ENCODE measurements at regions not wholly inside any gene's neighbourhood (a gene's known extent, or its start where the extent isn't known, plus 50 kb on each side); places are given as distances from the start of the nearest gene placed in this dataset.
"Not testable (repeated sequence)": the region's sequence is repeated elsewhere in the genome, so short reads cannot be mapped to it uniquely, and the experiment has no call there.

DNA sequence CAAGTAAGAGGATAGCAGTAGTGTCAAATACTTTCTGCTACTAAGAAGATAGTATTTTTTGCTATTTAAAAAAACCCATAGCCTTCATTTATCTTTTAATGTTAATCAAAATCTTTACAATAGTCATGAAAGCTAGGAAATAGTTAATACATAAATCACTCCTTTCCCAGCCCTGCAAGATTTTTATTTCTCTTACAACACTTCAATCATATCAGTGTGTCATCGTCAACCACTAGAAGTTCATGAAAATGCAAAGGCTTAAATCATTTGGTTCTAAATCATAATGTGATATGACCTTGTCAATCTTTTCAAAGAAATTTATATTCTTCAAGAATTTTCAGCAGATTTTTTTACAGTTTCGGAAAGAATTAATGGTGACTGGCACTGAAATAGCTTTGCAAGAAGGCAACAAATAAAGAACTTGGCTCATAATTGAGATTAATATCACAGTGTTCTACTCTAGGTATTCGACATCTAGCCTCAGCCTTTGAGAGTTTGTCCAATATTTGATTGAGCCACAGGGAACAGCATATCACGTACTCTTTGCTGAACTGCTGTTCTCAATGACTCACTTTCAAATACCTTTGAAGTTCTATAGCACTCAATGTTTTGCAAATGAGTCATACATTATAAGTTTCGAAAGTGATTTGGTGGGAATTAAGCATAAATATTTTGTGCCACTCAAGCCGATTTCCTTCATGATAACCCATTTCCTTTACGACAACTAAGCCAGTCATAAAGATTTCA lies 384.0 kb upstream of the FOXG1 start:
- Histone ChIP-seq H3K79me2 (ENCODE audit: insufficient read depth, low read length) (no peaks in the 10 kb centered on the region), H3K4me1 (ENCODE audit: insufficient read depth, low read length) (no peaks in the 10 kb centered on the region), H3K27me3 (ENCODE audit: insufficient read depth, low read length) (no peaks in the 10 kb centered on the region), H3K27ac (ENCODE audit: low read depth, low read length) (no peak overlapping the region), H3K4me2 (ENCODE audit: insufficient read depth, low read length) (no peak overlapping the region), H4K20me1 (ENCODE audit: insufficient read depth, low read length) (no peaks in the 10 kb centered on the region), H2AFZ (ENCODE audit: low read length) (no peak overlapping the region), H3K9me3 (ENCODE audit: low read depth, low read length) (no peaks in the 10 kb centered on the region), H3K4me3 (ENCODE audit: insufficient read depth, low read length) (no peak overlapping the region), H3K36me3 (ENCODE audit: insufficient read depth, low read length) (no peaks in the 10 kb centered on the region)
- TF ChIP-seq, protein P1, sequence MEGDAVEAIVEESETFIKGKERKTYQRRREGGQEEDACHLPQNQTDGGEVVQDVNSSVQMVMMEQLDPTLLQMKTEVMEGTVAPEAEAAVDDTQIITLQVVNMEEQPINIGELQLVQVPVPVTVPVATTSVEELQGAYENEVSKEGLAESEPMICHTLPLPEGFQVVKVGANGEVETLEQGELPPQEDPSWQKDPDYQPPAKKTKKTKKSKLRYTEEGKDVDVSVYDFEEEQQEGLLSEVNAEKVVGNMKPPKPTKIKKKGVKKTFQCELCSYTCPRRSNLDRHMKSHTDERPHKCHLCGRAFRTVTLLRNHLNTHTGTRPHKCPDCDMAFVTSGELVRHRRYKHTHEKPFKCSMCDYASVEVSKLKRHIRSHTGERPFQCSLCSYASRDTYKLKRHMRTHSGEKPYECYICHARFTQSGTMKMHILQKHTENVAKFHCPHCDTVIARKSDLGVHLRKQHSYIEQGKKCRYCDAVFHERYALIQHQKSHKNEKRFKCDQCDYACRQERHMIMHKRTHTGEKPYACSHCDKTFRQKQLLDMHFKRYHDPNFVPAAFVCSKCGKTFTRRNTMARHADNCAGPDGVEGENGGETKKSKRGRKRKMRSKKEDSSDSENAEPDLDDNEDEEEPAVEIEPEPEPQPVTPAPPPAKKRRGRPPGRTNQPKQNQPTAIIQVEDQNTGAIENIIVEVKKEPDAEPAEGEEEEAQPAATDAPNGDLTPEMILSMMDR (IDR thresholded peaks at IDR 0.05; ENCODE audit: extremely low read depth, low read depth, low read length), result no peak
- DNase-seq (ENCODE audit: insufficient read length, low spot score, missing footprints), result no peak

DNA sequence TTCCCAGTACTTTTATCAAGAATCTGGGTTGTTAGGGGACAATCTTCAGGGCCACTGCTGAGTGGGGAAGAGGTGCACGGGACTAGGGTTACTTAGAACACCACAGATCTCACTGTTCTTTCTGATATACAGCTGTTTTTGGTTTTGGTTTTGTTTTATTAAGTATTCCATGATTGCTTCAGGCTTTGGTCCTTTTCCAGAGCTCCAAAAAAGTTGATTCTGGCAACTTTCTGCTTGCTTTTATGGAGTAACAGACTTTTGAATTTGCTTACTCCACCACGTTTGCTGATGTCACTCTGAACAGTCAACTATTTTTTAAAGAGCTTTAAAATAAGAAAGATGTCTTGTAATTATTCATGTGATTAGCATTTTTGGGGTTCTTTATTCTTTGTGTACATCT lies 368.1 kb upstream of the FOXG1 start:
- Histone ChIP-seq H3K4me2 (ENCODE audit: insufficient read depth, low read length) (no peak overlapping the region), H3K79me2 (ENCODE audit: insufficient read depth, low read length) (no peaks in the 10 kb centered on the region), H3K36me3 (ENCODE audit: insufficient read depth, low read length) (no peaks in the 10 kb centered on the region), H3K4me1 (ENCODE audit: insufficient read depth, low read length) (no peaks in the 10 kb centered on the region), H4K20me1 (ENCODE audit: insufficient read depth, low read length) (no peaks in the 10 kb centered on the region), H2AFZ (ENCODE audit: low read length) (no peak overlapping the region), H3K9me3 (ENCODE audit: low read depth, low read length) (no peaks in the 10 kb centered on the region), H3K27me3 (ENCODE audit: insufficient read depth, low read length) (no peaks in the 10 kb centered on the region), H3K4me3 (ENCODE audit: insufficient read depth, low read length) (no peak overlapping the region), H3K27ac (ENCODE audit: low read depth, low read length) (no peak overlapping the region)
- TF ChIP-seq, protein P1 (IDR thresholded peaks at IDR 0.05; ENCODE audit: extremely low read depth, low read depth, low read length), result no peak
- DNase-seq (ENCODE audit: insufficient read length, low spot score, missing footprints), result no peak

DNA sequence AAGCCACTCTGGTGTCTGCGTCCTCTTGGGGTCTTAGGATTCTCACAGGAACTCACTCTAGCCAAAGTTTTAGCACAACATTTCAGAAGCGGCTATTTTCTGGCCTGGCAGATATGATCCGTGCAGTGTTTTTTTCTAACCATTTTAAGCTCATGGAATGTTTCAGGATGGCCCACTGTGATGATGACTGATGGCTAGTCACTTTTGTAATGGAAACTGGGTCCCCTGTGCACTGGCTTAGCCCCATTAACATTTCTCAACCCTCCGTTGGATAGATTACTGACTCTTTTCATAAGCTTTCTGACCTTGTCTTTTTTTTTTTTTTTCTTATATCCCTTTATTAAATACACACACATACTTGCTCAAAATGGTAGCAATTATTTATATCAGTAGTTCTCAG lies 364.9 kb upstream of the FOXG1 start:
- H3K4me1 ChIP-seq (ENCODE audit: insufficient read depth, low read length); H3K27ac ChIP-seq (ENCODE audit: low read depth, low read length); H3K4me3 ChIP-seq (ENCODE audit: insufficient read depth, low read length); DNase-seq (ENCODE audit: insufficient read length, low spot score, missing footprints); H3K27me3 ChIP-seq (ENCODE audit: insufficient read depth, low read length); H4K20me1 ChIP-seq (ENCODE audit: insufficient read depth, low read length); H3K36me3 ChIP-seq (ENCODE audit: insufficient read depth, low read length); H3K4me2 ChIP-seq (ENCODE audit: insufficient read depth, low read length); H3K79me2 ChIP-seq (ENCODE audit: insufficient read depth, low read length); H2AFZ ChIP-seq (ENCODE audit: low read length); H3K9me3 ChIP-seq (ENCODE audit: low read depth, low read length): not testable (repeated sequence)

DNA sequence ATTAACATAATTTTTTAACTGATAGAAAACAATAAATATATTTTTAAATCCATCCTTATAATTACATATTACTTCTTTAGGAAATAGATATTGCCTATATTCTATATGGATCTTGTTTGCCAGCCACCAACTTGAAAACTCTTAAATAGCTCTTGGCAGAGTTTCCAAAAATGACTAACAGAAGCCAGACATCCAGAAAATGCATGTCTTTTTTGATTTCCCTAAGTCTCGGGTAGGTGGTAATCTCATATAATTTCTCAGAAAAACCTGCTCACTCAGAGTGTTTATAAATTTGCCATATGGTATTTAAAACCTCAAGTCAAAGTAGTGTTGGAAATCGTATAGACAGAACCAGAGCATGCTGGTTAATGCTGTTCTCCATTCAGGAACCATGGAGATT lies 360.4 kb upstream of the FOXG1 start:
- Histone ChIP-seq H3K27me3 (ENCODE audit: insufficient read depth, low read length) (no peaks in the 10 kb centered on the region), H3K79me2 (ENCODE audit: insufficient read depth, low read length) (no peaks in the 10 kb centered on the region), H3K36me3 (ENCODE audit: insufficient read depth, low read length) (no peaks in the 10 kb centered on the region), H3K27ac (ENCODE audit: low read depth, low read length) (no peak overlapping the region), H3K4me3 (ENCODE audit: insufficient read depth, low read length) (no peak overlapping the region), H3K4me2 (ENCODE audit: insufficient read depth, low read length) (no peak overlapping the region), H3K4me1 (ENCODE audit: insufficient read depth, low read length) (no peaks in the 10 kb centered on the region), H2AFZ (ENCODE audit: low read length) (no peak overlapping the region), H4K20me1 (ENCODE audit: insufficient read depth, low read length) (no peaks in the 10 kb centered on the region), H3K9me3 (ENCODE audit: low read depth, low read length) (no peaks in the 10 kb centered on the region)
- TF ChIP-seq, protein P1 (IDR thresholded peaks at IDR 0.05; ENCODE audit: extremely low read depth, low read depth, low read length), result no peak
- DNase-seq (ENCODE audit: insufficient read length, low spot score, missing footprints), result peak; percentile 10
